Mucosa of descending colon (tissue), 3 donors: ENCODE measurements at regions not wholly inside any gene's neighbourhood (a gene's known extent, or its start where the extent isn't known, plus 50 kb on each side); places are given as distances from the start of the nearest gene placed in this dataset.

ENCODE experiments used
- ATAC-seq: fragments of 200-7000 bp; cut with Tn5 transposase; one replicate; pipeline ENCODE4 v1.9.1; 2020; ENCODE audit warnings: mild to moderate bottlenecking, moderate library complexity
- DNase-seq, 3 donors: peaks; one replicate each; pipeline ENCODE4 v3.0.0-alpha.2; 2020
- H3K36me3 ChIP-seq: fragments of 200-600 bp; one replicate; pipeline ENCODE4 v1.8.0; 2021; ENCODE audit warnings: low read depth, mild to moderate bottlenecking
- H3K4me1 ChIP-seq: fragments of 200-600 bp; one replicate; pipeline ENCODE4 v1.8.0; 2021; ENCODE audit warnings: low read depth, mild to moderate bottlenecking
- H3K4me3 ChIP-seq: fragments of 200-600 bp; one replicate; pipeline ENCODE4 v1.8.0; 2021; ENCODE audit warnings: mild to moderate bottlenecking
- H3K9me3 ChIP-seq: fragments of 200-600 bp; one replicate; pipeline ENCODE4 v1.8.0; 2021; ENCODE audit warnings: mild to moderate bottlenecking
- intact Hi-C, 2 donors: fragments of 100-400 bp; cut with DNase I in 1 of 2; cut with micrococcal nuclease in 1 of 2; formaldehyde crosslinking; loops; one replicate each; pipeline versions ENCODE4 v1.11.0 to v1.11.1; 2022; cut with DNase I, micrococcal nuclease
- TF ChIP-seq, protein P1 (sequence below): fragments of 200-600 bp; IDR thresholded peaks from one replicate; pipeline ENCODE4 v1.8.0; 2022; ENCODE audit warnings: antibody characterized with exemption, mild to moderate bottlenecking
- donor health status: DM: no; HTN: no; CAD: no; lungs with moderate emphysema.
- donor health status: DM: no; HTN: no; CAD: no.
- donor health status: DM: no; HTN: yes; CAD: no.

DNA sequence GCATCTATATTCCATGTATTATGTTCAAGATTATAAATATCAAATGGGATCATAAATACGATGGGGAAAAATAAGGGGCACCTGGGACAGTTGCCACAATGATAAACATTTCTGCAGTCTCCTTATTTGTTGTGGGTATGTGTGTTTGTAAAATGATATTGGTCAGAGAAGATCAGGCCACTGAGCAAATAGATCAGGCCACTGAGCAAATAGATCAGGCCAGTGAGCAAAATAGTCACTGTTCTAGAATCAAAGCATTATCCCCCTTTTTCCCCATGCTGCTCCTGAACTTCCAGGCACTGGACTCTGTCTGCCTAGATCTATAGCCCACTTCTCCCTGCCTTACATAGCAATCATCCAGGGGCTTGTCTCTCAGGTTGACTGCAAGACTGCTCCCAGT lies 599.8 kb upstream of the USP24 start:
- intact Hi-C loops: no loop called here
- H3K4me1 ChIP-seq: no peaks in the 10 kb centered on the region
- H3K36me3 ChIP-seq: no peaks in the 10 kb centered on the region
- TF ChIP-seq, protein P1, sequence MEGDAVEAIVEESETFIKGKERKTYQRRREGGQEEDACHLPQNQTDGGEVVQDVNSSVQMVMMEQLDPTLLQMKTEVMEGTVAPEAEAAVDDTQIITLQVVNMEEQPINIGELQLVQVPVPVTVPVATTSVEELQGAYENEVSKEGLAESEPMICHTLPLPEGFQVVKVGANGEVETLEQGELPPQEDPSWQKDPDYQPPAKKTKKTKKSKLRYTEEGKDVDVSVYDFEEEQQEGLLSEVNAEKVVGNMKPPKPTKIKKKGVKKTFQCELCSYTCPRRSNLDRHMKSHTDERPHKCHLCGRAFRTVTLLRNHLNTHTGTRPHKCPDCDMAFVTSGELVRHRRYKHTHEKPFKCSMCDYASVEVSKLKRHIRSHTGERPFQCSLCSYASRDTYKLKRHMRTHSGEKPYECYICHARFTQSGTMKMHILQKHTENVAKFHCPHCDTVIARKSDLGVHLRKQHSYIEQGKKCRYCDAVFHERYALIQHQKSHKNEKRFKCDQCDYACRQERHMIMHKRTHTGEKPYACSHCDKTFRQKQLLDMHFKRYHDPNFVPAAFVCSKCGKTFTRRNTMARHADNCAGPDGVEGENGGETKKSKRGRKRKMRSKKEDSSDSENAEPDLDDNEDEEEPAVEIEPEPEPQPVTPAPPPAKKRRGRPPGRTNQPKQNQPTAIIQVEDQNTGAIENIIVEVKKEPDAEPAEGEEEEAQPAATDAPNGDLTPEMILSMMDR: no peak
- DNase-seq (no peak), ATAC-seq (no peak)
- no peak overlapping the region for H3K4me3 ChIP-seq
- H3K9me3 ChIP-seq: no peaks in the 10 kb centered on the region

DNA sequence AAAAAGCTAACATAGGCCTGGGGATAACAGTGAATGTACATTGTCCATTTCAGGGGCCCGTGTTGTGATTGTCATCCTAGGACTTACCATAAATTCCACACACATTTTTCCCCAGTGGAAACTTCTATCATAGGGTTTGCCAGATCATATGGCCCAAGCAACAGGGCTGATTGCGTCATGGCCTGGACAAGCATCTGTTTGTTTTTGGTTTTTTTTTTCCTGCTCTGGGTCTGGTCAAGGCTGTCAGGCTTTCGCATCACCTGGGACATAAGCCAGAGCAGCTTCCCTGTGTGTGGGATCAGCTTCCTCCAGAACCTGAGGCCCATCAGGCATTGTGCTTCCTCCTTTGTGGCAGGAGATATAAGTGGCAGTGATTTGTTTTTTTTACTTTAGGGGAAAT lies 598.5 kb upstream of the USP24 start:
- Histone ChIP-seq H3K4me3 (no peak overlapping the region), H3K4me1 (no peaks in the 10 kb centered on the region), H3K36me3 (no peaks in the 10 kb centered on the region), H3K9me3 (no peaks in the 10 kb centered on the region)
- ATAC-seq (no peak), DNase-seq (peak in 1 of 3 donors; percentile 15)
- intact Hi-C loops: no loop called here
- TF ChIP-seq, protein P1: no peak

DNA sequence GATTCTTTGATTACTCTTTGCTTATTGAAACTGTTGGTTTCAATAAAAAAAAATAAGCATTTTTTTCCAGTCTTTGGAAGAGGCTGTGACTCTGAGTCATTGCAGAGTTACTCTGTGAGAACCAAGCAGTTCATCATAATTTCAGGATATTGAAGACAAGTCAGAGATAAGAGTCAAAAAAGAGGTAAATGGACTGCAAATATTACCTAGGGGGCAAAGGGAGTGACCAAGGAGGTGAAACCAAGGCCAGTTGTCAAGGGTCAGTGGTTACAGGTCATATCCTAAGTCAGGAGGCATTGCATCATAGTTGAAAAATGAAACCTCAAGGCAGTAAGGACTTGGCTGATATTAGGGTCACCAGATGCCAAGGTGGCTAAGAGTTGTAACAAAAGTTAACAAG lies 597.1 kb upstream of the USP24 start:
- Histone ChIP-seq H3K36me3 (no peaks in the 10 kb centered on the region), H3K9me3 (no peaks in the 10 kb centered on the region), H3K4me3 (no peak overlapping the region), H3K4me1 (no peaks in the 10 kb centered on the region)
- ATAC-seq (no peak), DNase-seq (no peak)
- intact Hi-C loops: no loop called here
- TF ChIP-seq, protein P1: no peak

DNA sequence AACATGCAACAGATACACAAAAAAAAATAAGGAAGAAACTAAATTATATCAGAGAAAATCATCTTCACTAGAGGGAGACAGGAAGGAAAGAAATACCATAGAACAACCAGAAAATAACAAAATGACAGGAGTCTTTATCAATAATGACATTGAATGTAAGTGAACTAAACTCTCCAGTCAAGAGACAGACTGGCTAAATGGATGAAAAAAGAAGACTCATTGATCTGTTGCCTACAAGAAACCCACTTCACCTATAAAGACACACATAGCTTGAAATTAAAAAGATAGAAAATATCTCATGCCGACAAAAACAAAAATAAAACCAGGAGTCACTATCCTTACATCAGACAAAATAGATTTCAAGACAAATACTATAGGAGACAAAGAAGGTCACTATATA lies 593.1 kb upstream of the USP24 start:
- no peak overlapping the region for H3K4me3 ChIP-seq
- no peaks in the 10 kb centered on the region for H3K9me3 ChIP-seq
- H3K36me3 ChIP-seq: no peaks in the 10 kb centered on the region
- H3K4me1 ChIP-seq: no peaks in the 10 kb centered on the region
- intact Hi-C loops: no loop called here
- no peak for DNase-seq
- TF ChIP-seq, protein P1: no peak
- no peak for ATAC-seq

DNA sequence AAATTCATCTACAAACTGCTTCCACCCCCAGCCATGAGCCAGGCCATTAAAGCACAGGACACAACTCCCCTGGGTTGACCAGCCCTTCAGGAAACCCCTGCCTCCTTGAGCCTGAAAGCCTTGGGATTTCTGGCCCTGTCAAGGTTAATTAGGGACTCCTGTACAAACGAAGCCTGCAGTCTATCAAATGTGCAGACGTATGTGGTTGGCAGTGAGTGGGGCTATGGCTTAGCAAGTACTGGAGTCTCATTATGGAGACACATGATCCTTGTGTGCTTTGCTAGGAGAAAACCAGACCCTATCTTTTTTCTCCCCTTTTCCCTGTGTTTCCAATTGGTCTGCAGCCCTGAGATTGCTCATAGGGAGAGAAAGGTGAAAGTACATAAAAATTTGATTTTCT lies 588.3 kb upstream of the USP24 start:
- DNase-seq (no peak), ATAC-seq (no peak)
- no peaks in the 10 kb centered on the region for H3K36me3 ChIP-seq
- H3K4me1 ChIP-seq: no peaks in the 10 kb centered on the region
- no peaks in the 10 kb centered on the region for H3K9me3 ChIP-seq
- intact Hi-C loops: no loop called here
- H3K4me3 ChIP-seq: no peak overlapping the region
- TF ChIP-seq, protein P1: no peak

DNA sequence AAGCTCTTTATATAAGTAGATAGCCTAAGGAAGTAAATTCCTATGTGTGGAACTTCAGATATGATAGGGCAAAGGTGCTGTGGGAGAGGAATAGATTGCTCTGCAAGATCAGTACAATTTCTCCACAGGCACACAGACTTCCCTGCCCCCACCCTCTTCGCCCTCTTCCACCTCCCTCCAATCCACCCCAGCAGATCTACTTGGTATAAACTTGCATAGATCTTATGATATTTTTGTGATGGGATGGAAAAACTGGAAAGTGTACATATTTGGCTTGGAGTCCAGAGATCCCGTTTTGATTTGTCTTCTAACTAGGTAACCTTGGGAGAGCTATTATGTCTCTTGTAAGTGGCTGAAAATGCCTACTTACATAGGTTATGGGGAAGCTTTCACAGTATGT lies 586.3 kb upstream of the USP24 start:
- no peak for DNase-seq
- intact Hi-C loops: no loop called here
- Histone ChIP-seq H3K9me3 (no peaks in the 10 kb centered on the region), H3K4me3 (no peak overlapping the region), H3K36me3 (no peaks in the 10 kb centered on the region), H3K4me1 (no peaks in the 10 kb centered on the region)
- TF ChIP-seq, protein P1: no peak
- ATAC-seq: no peak
